RWPE2 (cell line): ENCODE measurements at regions not wholly inside any gene's neighbourhood (a gene's known extent, or its start where the extent isn't known, plus 50 kb on each side); places are given as distances from the start of the nearest gene placed in this dataset.

Source experiments
- ATAC-seq: fragments of 200-7000 bp; cut with Tn5 transposase; 3 replicates; pipeline ENCODE4 v1.9.1; 2021; ENCODE audit warnings: low read depth
- DNase-seq: peaks from one replicate; pipeline ENCODE4 v3.0.0-alpha.2; 2020; ENCODE audit warnings: low spot score
- H3K27ac ChIP-seq: fragments of 450-650 bp; 2 replicates; pipeline ENCODE4 v1.5.1; 2017; ENCODE audit warnings: mild to moderate bottlenecking; ENCODE audit not compliant: poor library complexity, severe bottlenecking
- H3K27me3 ChIP-seq: fragments of 250-450 bp; sonication (Bioruptor Pico); 2 replicates; pipeline ENCODE4 v1.5.1; 2021; ENCODE audit warnings: mild to moderate bottlenecking, moderate library complexity; ENCODE audit not compliant: insufficient read depth, poor library complexity, severe bottlenecking
- H3K36me3 ChIP-seq: fragments of 250-450 bp; sonication (Bioruptor Pico); 2 replicates; pipeline ENCODE4 v1.5.1; 2020; ENCODE audit warnings: low read depth, mild to moderate bottlenecking, moderate library complexity
- H3K4me1 ChIP-seq: fragments of 250-450 bp; sonication (Bioruptor Pico); 2 replicates; pipeline ENCODE4 v1.5.1; 2021; ENCODE audit warnings: mild to moderate bottlenecking, moderate library complexity; ENCODE audit not compliant: insufficient read depth, poor library complexity, severe bottlenecking
- H3K4me3 ChIP-seq: fragments of 250-450 bp; sonication (Bioruptor Pico); 2 replicates; pipeline ENCODE4 v1.5.1; 2021; ENCODE audit warnings: mild to moderate bottlenecking, moderate library complexity; ENCODE audit not compliant: severe bottlenecking
- H3K9me3 ChIP-seq: fragments of 250-450 bp; sonication (Bioruptor Pico); 2 replicates; pipeline ENCODE4 v1.5.1; 2021; ENCODE audit warnings: mild to moderate bottlenecking, moderate library complexity; ENCODE audit not compliant: severe bottlenecking
- TF ChIP-seq, protein P1 (sequence below): fragments of 450-650 bp; IDR thresholded peaks from one replicate; pipeline ENCODE4 v1.5.1; 2017; ENCODE audit warnings: mild to moderate bottlenecking, moderate library complexity; ENCODE audit not compliant: poor library complexity, severe bottlenecking

GRCh38 chr11:127224276-127224675 is 223.7 kb upstream of the KIRREL3 start:
- DNase-seq (no peak), ATAC-seq (no peak)
- Histone ChIP-seq H3K36me3 (no peaks in the 10 kb centered on the region), H3K9me3 (no peaks in the 10 kb centered on the region), H3K27me3 (no peaks in the 10 kb centered on the region), H3K4me1 (no peaks in the 10 kb centered on the region), H3K27ac (no peak overlapping the region), H3K4me3 (no peak overlapping the region)
- TF ChIP-seq, protein P1, sequence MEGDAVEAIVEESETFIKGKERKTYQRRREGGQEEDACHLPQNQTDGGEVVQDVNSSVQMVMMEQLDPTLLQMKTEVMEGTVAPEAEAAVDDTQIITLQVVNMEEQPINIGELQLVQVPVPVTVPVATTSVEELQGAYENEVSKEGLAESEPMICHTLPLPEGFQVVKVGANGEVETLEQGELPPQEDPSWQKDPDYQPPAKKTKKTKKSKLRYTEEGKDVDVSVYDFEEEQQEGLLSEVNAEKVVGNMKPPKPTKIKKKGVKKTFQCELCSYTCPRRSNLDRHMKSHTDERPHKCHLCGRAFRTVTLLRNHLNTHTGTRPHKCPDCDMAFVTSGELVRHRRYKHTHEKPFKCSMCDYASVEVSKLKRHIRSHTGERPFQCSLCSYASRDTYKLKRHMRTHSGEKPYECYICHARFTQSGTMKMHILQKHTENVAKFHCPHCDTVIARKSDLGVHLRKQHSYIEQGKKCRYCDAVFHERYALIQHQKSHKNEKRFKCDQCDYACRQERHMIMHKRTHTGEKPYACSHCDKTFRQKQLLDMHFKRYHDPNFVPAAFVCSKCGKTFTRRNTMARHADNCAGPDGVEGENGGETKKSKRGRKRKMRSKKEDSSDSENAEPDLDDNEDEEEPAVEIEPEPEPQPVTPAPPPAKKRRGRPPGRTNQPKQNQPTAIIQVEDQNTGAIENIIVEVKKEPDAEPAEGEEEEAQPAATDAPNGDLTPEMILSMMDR, result no peak

DNA sequence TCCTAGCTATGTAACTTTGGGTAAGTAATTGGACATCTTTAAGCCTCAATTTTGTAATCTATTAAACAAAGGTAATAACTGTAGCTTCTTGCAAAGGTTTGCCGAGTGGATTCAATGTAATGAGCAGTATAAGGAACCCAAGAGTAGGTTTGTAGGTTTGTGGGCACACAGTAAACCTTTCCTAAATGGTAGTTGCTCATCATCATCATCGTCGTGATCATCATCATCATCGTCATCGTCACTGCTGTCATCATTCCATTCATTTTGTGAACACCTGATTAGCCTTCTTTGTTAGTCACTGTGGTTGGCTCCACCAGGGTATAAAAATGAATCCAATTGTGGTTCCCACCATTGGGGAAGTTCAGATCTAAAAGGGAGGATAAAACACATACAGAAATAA is 223.1 kb upstream of the KIRREL3 start:
- DNase-seq (no peak), ATAC-seq (no peak)
- no peaks in the 10 kb centered on the region for H3K9me3 ChIP-seq
- no peaks in the 10 kb centered on the region for H3K27me3 ChIP-seq
- TF ChIP-seq, protein P1, result no peak
- no peak overlapping the region for H3K27ac ChIP-seq
- no peaks in the 10 kb centered on the region for H3K36me3 ChIP-seq
- H3K4me3 ChIP-seq, result no peak overlapping the region
- H3K4me1 ChIP-seq, result no peaks in the 10 kb centered on the region

- Histone ChIP-seq H3K27ac (no peak overlapping the region), H3K9me3 (no peaks in the 10 kb centered on the region), H3K4me3 (no peak overlapping the region), H3K36me3 (no peaks in the 10 kb centered on the region), H3K27me3 (no peaks in the 10 kb centered on the region), H3K4me1 (no peaks in the 10 kb centered on the region)
- TF ChIP-seq, protein P1, result no peak
- no peak for ATAC-seq
- DNase-seq, result no peak
These were observed 222.5 kb upstream of the KIRREL3 start for GRCh38 chr11:127223026-127223425.

GRCh38 chr11:127219704-127220103 is 219.1 kb upstream of the KIRREL3 start:
- ATAC-seq (no peak), DNase-seq (no peak)
- Histone ChIP-seq H3K27me3 (peaks cover 3% of the 10 kb centered on the region), H3K4me1 (no peaks in the 10 kb centered on the region), H3K9me3 (no peaks in the 10 kb centered on the region), H3K36me3 (no peaks in the 10 kb centered on the region), H3K4me3 (no peak overlapping the region), H3K27ac (no peak overlapping the region)
- TF ChIP-seq, protein P1, result no peak

DNA sequence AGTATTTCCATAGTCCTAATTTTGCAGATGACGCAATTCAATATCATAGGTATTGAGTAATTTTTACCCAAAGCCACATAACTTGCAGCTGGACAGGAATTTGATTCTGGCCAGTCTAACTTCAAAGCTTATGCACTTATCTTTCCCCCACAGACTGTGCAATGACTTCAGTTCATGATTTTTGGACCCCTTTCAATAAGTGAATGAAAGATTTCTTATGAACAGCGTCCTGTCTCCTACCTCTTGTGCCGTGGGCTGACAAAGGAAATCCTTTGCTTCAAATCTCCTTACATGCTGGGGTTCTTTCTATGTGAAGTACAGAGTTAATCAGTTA is 217.7 kb upstream of the KIRREL3 start:
- no peak for ATAC-seq
- DNase-seq, result no peak

More for the DNA sequence above, 217.7 kb upstream of the KIRREL3 start:
- Histone ChIP-seq H3K4me3 (no peak overlapping the region), H3K4me1 (no peaks in the 10 kb centered on the region), H3K27me3 (peaks cover 3% of the 10 kb centered on the region), H3K36me3 (no peaks in the 10 kb centered on the region), H3K9me3 (no peaks in the 10 kb centered on the region), H3K27ac (no peak overlapping the region)
- TF ChIP-seq, protein P1, result no peak
